Neural cell (in vitro differentiated cells): ENCODE measurements at regions not wholly inside any gene's neighbourhood (a gene's known extent, or its start where the extent isn't known, plus 50 kb on each side); places are given as distances from the start of the nearest gene placed in this dataset.

ENCODE experiments used
- H2AFZ ChIP-seq: fragments of 200-600, 300-800 bp; sonication (generic), shearing (Covaris generic); 2 replicates; pipeline ENCODE4 v1.6.0; 2014; ENCODE audit warnings: low read depth, mild to moderate bottlenecking, antibody characterized with exemption, low read length, moderate library complexity
- H3F3A ChIP-seq: fragments of 200-600 bp; shearing (Covaris generic); 2 replicates; pipeline ENCODE4 v1.6.1; 2016; ENCODE audit warnings: mild to moderate bottlenecking, moderate library complexity, mixed read lengths, antibody characterized with exemption, low read length; ENCODE audit not compliant: insufficient read depth, poor library complexity, severe bottlenecking
- H3K27ac ChIP-seq: fragments of 200-600, 300-800 bp; sonication (generic), shearing (Covaris generic); 2 replicates; pipeline ENCODE4 v1.5.1; 2014; ENCODE audit warnings: mild to moderate bottlenecking, low read length, moderate library complexity
- H3K27me3 ChIP-seq: fragments of 300-800, 200-600 bp; sonication (generic), shearing (Covaris generic); 2 replicates; pipeline ENCODE4 v1.6.0; 2014; ENCODE audit warnings: mild to moderate bottlenecking, low read depth, low read length, moderate library complexity; ENCODE audit not compliant: insufficient read depth
- H3K36me3 ChIP-seq: fragments of 300-800, 200-600 bp; sonication (generic), shearing (Covaris generic); 2 replicates; pipeline ENCODE4 v1.5.1; 2014; ENCODE audit warnings: mild to moderate bottlenecking, antibody characterized with exemption, low read length, moderate library complexity; ENCODE audit not compliant: insufficient read depth
- H3K4me2 ChIP-seq: fragments of 300-800, 200-600 bp; sonication (generic), shearing (Covaris generic); 2 replicates; pipeline ENCODE4 v1.6.0; 2014; ENCODE audit warnings: mild to moderate bottlenecking, low read length
- H3K4me3 ChIP-seq: fragments of 300-800, 200-600 bp; sonication (generic), shearing (Covaris generic); 2 replicates; pipeline ENCODE4 v1.5.1; 2014; ENCODE audit warnings: mild to moderate bottlenecking, low read length, moderate library complexity
- H3K79me2 ChIP-seq: fragments of 200-600 bp; shearing (Covaris generic); replicated peaks from 2 replicates; pipeline ENCODE4 v1.6.0; 2014; ENCODE audit warnings: mild to moderate bottlenecking, low read length, moderate library complexity; ENCODE audit not compliant: insufficient read depth
- H3K9ac ChIP-seq: fragments of 300-800, 200-600 bp; sonication (generic), shearing (Covaris generic); 2 replicates; pipeline ENCODE4 v1.6.1; 2016; ENCODE audit warnings: mild to moderate bottlenecking, low read length, mixed read lengths
- H3K9me2 ChIP-seq: fragments of 200-600 bp; shearing (Covaris generic); 2 replicates; pipeline ENCODE4 v1.6.1; 2016; ENCODE audit warnings: mild to moderate bottlenecking, low read length, mixed read lengths; ENCODE audit not compliant: insufficient read depth
- H3K9me3 ChIP-seq: fragments of 200-600, 300-800 bp; sonication (generic), shearing (Covaris generic); 2 replicates; pipeline ENCODE4 v1.6.1; 2016; ENCODE audit warnings: mild to moderate bottlenecking, mixed run types, low read length, moderate library complexity, mixed read lengths
- H4K20me1 ChIP-seq: fragments of 200-600 bp; shearing (Covaris generic); 2 replicates; pipeline ENCODE4 v1.6.1; 2016; ENCODE audit warnings: mild to moderate bottlenecking, mixed run types; ENCODE audit not compliant: insufficient read depth
- CTCF ChIP-seq: fragments of 450-650 bp; IDR thresholded peaks from 2 replicates; pipeline ENCODE4 v1.5.1; 2014; ENCODE audit warnings: antibody characterized with exemption, mild to moderate bottlenecking, moderate library complexity; ENCODE audit not compliant: poor library complexity, severe bottlenecking
- EP300 ChIP-seq: fragments of 450-650 bp; conservative IDR thresholded peaks from 2 replicates; pipeline ENCODE4 v1.6.1; 2014; ENCODE audit warnings: antibody characterized with exemption, mild to moderate bottlenecking, moderate library complexity; ENCODE audit not compliant: poor library complexity, severe bottlenecking
- EZH2 ChIP-seq: fragments of 200-600, 300-800 bp; shearing (Covaris generic), sonication (generic); IDR thresholded peaks from 2 replicates; pipeline ENCODE4 v1.6.1; 2014; ENCODE audit warnings: antibody characterized with exemption, low read length, borderline replicate concordance, mild to moderate bottlenecking; ENCODE audit not compliant: insufficient read depth, poor library complexity, severe bottlenecking
- MXI1 ChIP-seq: fragments of 450-650 bp; conservative IDR thresholded peaks from 2 replicates; pipeline ENCODE4 v1.6.1; 2014; ENCODE audit warnings: antibody characterized with exemption, mild to moderate bottlenecking; ENCODE audit not compliant: poor library complexity, severe bottlenecking
- POLR2AphosphoS5 ChIP-seq: IDR thresholded peaks from 2 replicates; pipeline ENCODE4 v1.6.1; 2012
- RAD21 ChIP-seq: fragments of 450-650 bp; conservative IDR thresholded peaks from 2 replicates; pipeline ENCODE4 v1.6.1; 2014; ENCODE audit warnings: antibody characterized with exemption, mild to moderate bottlenecking, moderate library complexity
- REST ChIP-seq: IDR thresholded peaks from 2 replicates; pipeline ENCODE4 v1.6.1; 2012; ENCODE audit warnings: borderline replicate concordance
- SMC3 ChIP-seq: fragments of 450-650 bp; conservative IDR thresholded peaks from 2 replicates; pipeline ENCODE4 v1.6.1; 2014; ENCODE audit warnings: antibody characterized with exemption, mild to moderate bottlenecking, moderate library complexity; ENCODE audit not compliant: poor library complexity
- TAF1 ChIP-seq: IDR thresholded peaks from 2 replicates; pipeline ENCODE4 v1.6.1; 2012; ENCODE audit warnings: low read depth

- Histone ChIP-seq H3K9ac (no peak overlapping the region), H3K9me2 (no peaks in the 10 kb centered on the region), H3K4me3 (no peak overlapping the region), H3K79me2 (no peaks in the 10 kb centered on the region), H3F3A (no peaks in the 10 kb centered on the region), H3K27me3 (no peaks in the 10 kb centered on the region), H3K4me2 (no peak overlapping the region), H2AFZ (no peak overlapping the region), H3K27ac (no peak overlapping the region), H3K9me3 (no peaks in the 10 kb centered on the region), H4K20me1 (no peaks in the 10 kb centered on the region), H3K36me3 (no peaks in the 10 kb centered on the region)
- no peak for TF ChIP-seq RAD21
- no peak for TF ChIP-seq POLR2AphosphoS5
- no peak for TF ChIP-seq TAF1
Observed at GRCh38 chr4:24640366-24640765, 56.0 kb upstream of the DHX15 start.

- no peaks in the 10 kb centered on the region for H3K36me3 ChIP-seq
- no peak overlapping the region for H3K4me3 ChIP-seq
- no peak overlapping the region for H3K4me2 ChIP-seq
- H3K9me2 ChIP-seq, result no peaks in the 10 kb centered on the region
- H3K9ac ChIP-seq, result no peak overlapping the region
- no peaks in the 10 kb centered on the region for H3K9me3 ChIP-seq
- H3K27me3 ChIP-seq, result no peaks in the 10 kb centered on the region
- TF ChIP-seq EZH2, result no peak
- TF ChIP-seq MXI1, result no peak
- TF ChIP-seq SMC3, result no peak
- no peak for TF ChIP-seq EP300
- no peak for TF ChIP-seq TAF1
- no peak for TF ChIP-seq CTCF
- TF ChIP-seq REST, result no peak
- no peaks in the 10 kb centered on the region for H3K79me2 ChIP-seq
- no peak overlapping the region for H3K27ac ChIP-seq
- H2AFZ ChIP-seq, result no peak overlapping the region
- H4K20me1 ChIP-seq, result no peaks in the 10 kb centered on the region
- no peaks in the 10 kb centered on the region for H3F3A ChIP-seq
Observed at GRCh38 chr4:24642981-24643547, 58.7 kb upstream of the DHX15 start.
